Breast epithelium (tissue), 4 donors: ENCODE measurements at regions not wholly inside any gene's neighbourhood (a gene's known extent, or its start where the extent isn't known, plus 50 kb on each side); places are given as distances from the start of the nearest gene placed in this dataset.
A peak's percentile ranks its signal among the peaks of the same experiment; 100 is the strongest.

Experiments used
- DNase-seq, 2 donors: peaks; one replicate each; pipeline ENCODE4 v3.0.0-alpha.2; 2019; ENCODE audit warnings: low spot score in 2 of 2
- H3K27ac ChIP-seq, 2 donors: fragments of 200-600 bp; sonication (generic) in 1 of 2; one replicate each; pipeline ENCODE4 v1.5.1; 2016 to 2019; ENCODE audit warnings: mild to moderate bottlenecking in 1 of 2
- H3K27me3 ChIP-seq, 2 donors: fragments of 200-600 bp; sonication (generic) in 1 of 2; one replicate each; pipeline versions ENCODE4 v1.5.1 to v1.6.0; 2017 to 2019; ENCODE audit warnings: control low read depth in 1 of 2, mild to moderate bottlenecking in 1 of 2
- H3K36me3 ChIP-seq: fragments of 200-600 bp; one replicate; pipeline ENCODE4 v1.5.1; 2019
- H3K4me1 ChIP-seq, 2 donors: fragments of 200-600 bp; sonication (generic); one replicate each; pipeline ENCODE4 v1.5.1; 2016 to 2019; ENCODE audit warnings: control low read depth in 1 of 2
- H3K4me3 ChIP-seq, 3 donors: fragments of 200-600 bp; sonication (generic); 1 replicate in 2 of 3; 2 replicates in 1 of 3; pipeline ENCODE4 v1.5.1; 2016 to 2019; ENCODE audit warnings: mild to moderate bottlenecking in 3 of 3, moderate library complexity in 2 of 3
- H3K9me3 ChIP-seq, 2 donors: fragments of 200-600 bp; sonication (generic) in 1 of 2; one replicate each; pipeline ENCODE4 v1.5.1; 2016 to 2019; ENCODE audit warnings: control low read depth in 1 of 2
- CTCF ChIP-seq, 3 donors: fragments of 450-650 bp; IDR thresholded peaks; one replicate each; pipeline ENCODE4 v1.5.1; 2016 to 2017; ENCODE audit warnings: antibody characterized with exemption in 3 of 3, mild to moderate bottlenecking in 3 of 3, moderate library complexity in 3 of 3
- POLR2A ChIP-seq: fragments of 450-650 bp; IDR thresholded peaks from one replicate; pipeline ENCODE4 v1.6.1; 2016; ENCODE audit warnings: antibody characterized with exemption, mild to moderate bottlenecking, moderate library complexity
- POLR2AphosphoS5 ChIP-seq, 3 donors: sonication (generic); formaldehyde crosslinking; IDR thresholded peaks; one replicate each; pipeline ENCODE4 v1.6.1; 2017; ENCODE audit warnings: antibody characterized with exemption in 3 of 3
- intact Hi-C: fragments of 100-400 bp; cut with DNase I; formaldehyde crosslinking; loops from one replicate; pipeline ENCODE4 v1.15.1; 2023; ENCODE audit warnings: low total_unique reads

- Histone ChIP-seq H3K4me1 (no peaks in the 10 kb centered on the region), H3K36me3 (no peaks in the 10 kb centered on the region), H3K4me3 (peak overlapping the region in 1 of 3 donors; percentile 19), H3K27me3 (no peaks in the 10 kb centered on the region), H3K9me3 (no peaks in the 10 kb centered on the region), H3K27ac (peak overlapping the region in 1 of 2 donors; percentile 56)
- TF ChIP-seq POLR2A (no peak), CTCF (IDR thresholded peaks at IDR 0.05) (no peak)
- intact Hi-C loops: no loop called here
- DNase-seq: no peak
These were observed 429.4 kb upstream of the TRIB2 start for GRCh38 chr2:12287220-12287751.

- H3K4me3 ChIP-seq: no peak overlapping the region
- no peak for TF ChIP-seq POLR2AphosphoS5 (IDR thresholded peaks at IDR 0.05)
- no peak for TF ChIP-seq POLR2A
- H3K4me1 ChIP-seq: no peaks in the 10 kb centered on the region
- no peak overlapping the region for H3K27ac ChIP-seq
- H3K9me3 ChIP-seq: no peaks in the 10 kb centered on the region
- no peaks in the 10 kb centered on the region for H3K27me3 ChIP-seq
- intact Hi-C loops: no loop called here
- no peaks in the 10 kb centered on the region for H3K36me3 ChIP-seq
- DNase-seq: no peak
These were observed 428.7 kb upstream of the TRIB2 start for GRCh38 chr2:12288048-12288447.

- no peak for DNase-seq
- intact Hi-C loops: no loop called here
These were observed 427.5 kb upstream of the TRIB2 start for GRCh38 chr2:12289120-12289802.

GRCh38 chr2:12291303-12291702 is 425.4 kb upstream of the TRIB2 start:
- intact Hi-C loops: no loop called here
- no peak overlapping the region for H3K4me3 ChIP-seq
- TF ChIP-seq POLR2A (no peak), POLR2AphosphoS5 (IDR thresholded peaks at IDR 0.05) (no peak), CTCF (IDR thresholded peaks at IDR 0.05) (no peak)

More at GRCh38 chr2:12289120-12289802, 427.5 kb upstream of the TRIB2 start:
- no peaks in the 10 kb centered on the region for H3K9me3 ChIP-seq
- H3K36me3 ChIP-seq: no peaks in the 10 kb centered on the region
- H3K27me3 ChIP-seq: no peaks in the 10 kb centered on the region
- TF ChIP-seq CTCF (IDR thresholded peaks at IDR 0.05): no peak
- no peak for TF ChIP-seq POLR2A
- TF ChIP-seq POLR2AphosphoS5 (IDR thresholded peaks at IDR 0.05): no peak
- H3K4me3 ChIP-seq: no peak overlapping the region
- no peaks in the 10 kb centered on the region for H3K4me1 ChIP-seq
- no peak overlapping the region for H3K27ac ChIP-seq

GRCh38 chr2:12293874-12294273 is 422.9 kb upstream of the TRIB2 start:
- H3K4me3 ChIP-seq: no peak overlapping the region
- TF ChIP-seq POLR2AphosphoS5 (IDR thresholded peaks at IDR 0.05) (no peak), POLR2A (no peak), CTCF (IDR thresholded peaks at IDR 0.05) (no peak)
- no peaks in the 10 kb centered on the region for H3K4me1 ChIP-seq
- H3K9me3 ChIP-seq: no peaks in the 10 kb centered on the region
- no peaks in the 10 kb centered on the region for H3K36me3 ChIP-seq
- no peaks in the 10 kb centered on the region for H3K27me3 ChIP-seq
- intact Hi-C loops: no loop called here
- DNase-seq: no peak
- no peak overlapping the region for H3K27ac ChIP-seq

More at GRCh38 chr2:12291303-12291702, 425.4 kb upstream of the TRIB2 start:
- H3K27me3 ChIP-seq: no peaks in the 10 kb centered on the region
- H3K27ac ChIP-seq: no peak overlapping the region
- no peaks in the 10 kb centered on the region for H3K9me3 ChIP-seq
- no peaks in the 10 kb centered on the region for H3K36me3 ChIP-seq
- DNase-seq: no peak
- no peaks in the 10 kb centered on the region for H3K4me1 ChIP-seq
